A549 (cell line): ENCODE measurements at regions not wholly inside any gene's neighbourhood (a gene's known extent, or its start where the extent isn't known, plus 50 kb on each side); places are given as distances from the start of the nearest gene placed in this dataset.

Experiments used
- ATAC-seq, 2 experiments: fragments of 200-7000 bp in 1 of 2; fragments of >200 bp in 1 of 2; cut with Nextera tagmentation in 1 of 2; cut with Tn5 transposase in 1 of 2; 3 replicates each; pipeline versions ENCODE4 v1.8.0 to v1.9.1; 2018 to 2020; ENCODE audit warnings: mild to moderate bottlenecking in 1 of 2, moderate library complexity in 1 of 2
- CTCF ChIA-PET: fragments of 300-600 bp; sonication (Branson Sonifier 250); formaldehyde crosslinking; extraction: SDS; loops from one replicate; lab custom pipeline; 2021; ENCODE audit warnings: antibody characterized with exemption, inconsistent platforms; lab: Yijun Ruan, JAX
- POLR2A ChIA-PET: fragments of 350-600 bp; formaldehyde crosslinking; extraction: SDS; loops from one replicate; lab custom pipeline; 2021; ENCODE audit warnings: antibody characterized with exemption, inconsistent platforms; lab: Yijun Ruan, JAX
- DNase-seq, 2 experiments: peaks; one replicate each; pipeline versions ENCODE4 v3.0.0 to v3.0.0-alpha.2; 2011 to 2016; ENCODE audit warnings: low read depth in 1 of 2, low spot score in 1 of 2
- FAIRE-seq: peaks from 2 replicates; lab custom pipeline; 2011; peaks lifted over from hg19 to GRCh38; lab: Jason Lieb, UNC
- H3K27ac ChIP-seq, 2 experiments: fragments of >200 bp; sonication (Bioruptor Twin); formaldehyde crosslinking; 3 replicates each; pipeline ENCODE4 v1.5.1; 2016 to 2017
- H3K4me1 ChIP-seq: fragments of >200 bp; sonication (Bioruptor Twin); formaldehyde crosslinking; 3 replicates; pipeline ENCODE4 v1.6.1; 2016
- H3K4me2 ChIP-seq: fragments of >200 bp; sonication (Bioruptor Twin); formaldehyde crosslinking; 3 replicates; pipeline ENCODE4 v1.6.1; 2016
- H3K4me3 ChIP-seq: fragments of >200 bp; sonication (Bioruptor Twin); formaldehyde crosslinking; 3 replicates; pipeline ENCODE4 v1.5.1; 2016
- H3K9me3 ChIP-seq: fragments of >200 bp; sonication (Bioruptor Twin); formaldehyde crosslinking; 3 replicates; pipeline ENCODE4 v1.6.1; 2016
- BCL3 ChIP-seq: fragments of >200 bp; sonication (Bioruptor Twin); formaldehyde crosslinking; IDR thresholded peaks from 3 replicates; pipeline ENCODE4 v1.6.1; 2016
- CEBPB ChIP-seq, 2 experiments: fragments of >200 bp in 1 of 2; sonication (Bioruptor Twin) in 1 of 2; formaldehyde crosslinking in 1 of 2; IDR thresholded peaks; 2 replicates each; pipeline ENCODE4 v1.6.1; 2012 to 2016
- E2F6 ChIP-seq: IDR thresholded peaks from 2 replicates; pipeline ENCODE4 v1.6.1; 2012; ENCODE audit warnings: low read depth, borderline replicate concordance
- EHF ChIP-seq: fragments of 250-450 bp; sonication (Bioruptor Pico); IDR thresholded peaks from 2 replicates; pipeline ENCODE4 v1.5.0; 2020; ENCODE audit warnings: mild to moderate bottlenecking
- ESRRA ChIP-seq: fragments of 150-350 bp; IDR thresholded peaks from 2 replicates; pipeline ENCODE4 v1.6.1; 2014; ENCODE audit warnings: mild to moderate bottlenecking, low read length, borderline replicate concordance
- HES2 ChIP-seq: fragments of >200 bp; sonication (Bioruptor Twin); formaldehyde crosslinking; IDR thresholded peaks from 2 replicates; pipeline ENCODE4 v1.6.1; 2016
- HOXB13 ChIP-seq: fragments of 250-450 bp; sonication (Bioruptor Pico); IDR thresholded peaks from 2 replicates; pipeline ENCODE4 v1.5.0; 2020; ENCODE audit warnings: low read depth, mild to moderate bottlenecking, moderate library complexity
- KDM1A ChIP-seq: fragments of 200-600 bp; sonication (generic); IDR thresholded peaks from 2 replicates; pipeline ENCODE4 v1.6.1; 2016; ENCODE audit warnings: low read depth, mild to moderate bottlenecking
- NFE2L2 ChIP-seq: fragments of 150-350 bp; conservative IDR thresholded peaks from 2 replicates; pipeline ENCODE4 v1.6.1; 2014; ENCODE audit warnings: low read length
- NPAS2 ChIP-seq: fragments of 250-450 bp; sonication (Bioruptor Pico); IDR thresholded peaks from 2 replicates; pipeline ENCODE4 v1.8.0; 2022; ENCODE audit warnings: mild to moderate bottlenecking, moderate library complexity, borderline replicate concordance
- PBX3 ChIP-seq: IDR thresholded peaks from 2 replicates; pipeline ENCODE4 v1.6.1; 2012
- POLR2A ChIP-seq: IDR thresholded peaks from 2 replicates; pipeline ENCODE4 v1.6.1; 2012; ENCODE audit warnings: mild to moderate bottlenecking, low read length
- REST ChIP-seq: fragments of 200-600 bp; sonication (generic); IDR thresholded peaks from 2 replicates; pipeline ENCODE4 v1.6.1; 2016; ENCODE audit warnings: antibody characterized with exemption, mild to moderate bottlenecking, moderate library complexity
- SMC3 ChIP-seq: fragments of >200 bp; sonication (Bioruptor Twin); formaldehyde crosslinking; IDR thresholded peaks from 3 replicates; pipeline ENCODE4 v1.6.1; 2018; ENCODE audit warnings: inconsistent platforms
- ZC3H11A ChIP-seq: fragments of 450-650 bp; IDR thresholded peaks from 2 replicates; pipeline ENCODE4 v1.6.1; 2014; ENCODE audit warnings: antibody characterized with exemption, mild to moderate bottlenecking
- ZFP36 ChIP-seq: fragments of 450-650 bp; IDR thresholded peaks from 2 replicates; pipeline ENCODE4 v1.6.1; 2014; ENCODE audit warnings: borderline replicate concordance; ENCODE audit not compliant: partially characterized antibody
- WGBS: methylation state at CpG from one replicate; pipeline ENCODE4 v1.1.6; 2017; ENCODE audit errors: missing lambda C conversion rate; 5-methylcytosine and 5-hydroxymethylcytosine counted together
- small RNA-seq, 6 experiments: library from RNA; depleted of rRNA; stranded (forward); fragments of <200 nt; gene quantifications; one replicate each; pipeline ENCODE3, GENCODE V24; 2012

GRCh38 chr15:62992302-62992701, 50.2 kb upstream of the TPM1 start:
- Histone ChIP-seq H3K4me1 (peaks cover 22% of the 10 kb centered on the region), H3K9me3 (no peaks in the 10 kb centered on the region), H3K27ac (peak overlapping the region in 1 of 2 experiments; percentile 6; a peak in 1 of 6 replicates), H3K4me3 (no peak overlapping the region)
- FAIRE-seq: peak; percentile 13
- no peak for ATAC-seq
- no peak for DNase-seq
- 81% methylated on average over 3 of the region's 3 CpGs for WGBS
- POLR2A ChIA-PET: no interaction called here
- TF ChIP-seq SMC3 (no peak), NPAS2 (CRISPR knock-in tag) (no peak), POLR2A (no peak), BCL3 (no peak), REST (no peak), E2F6 (no peak), PBX3 (no peak), HOXB13 (CRISPR knock-in tag) (no peak), ZFP36 (no peak), CEBPB (IDR thresholded peaks at IDR 0.05) (no peak), ZC3H11A (no peak), HES2 (no peak), ESRRA (no peak), KDM1A (no peak), NFE2L2 (no peak), EHF (no peak)
- TF ChIP-seq, all 56 proteins: peak for 0
- H3K4me2 ChIP-seq: no peak overlapping the region
- CTCF ChIA-PET: interaction anchor here (2.5 kb wide), 1 partner anchor 15 kb away, joined by 7 read pairs; no protein-coding TSS in a partner anchor

Small RNA genes in the stretch of these regions (small RNA-seq; reads per million reads assigned to genes)
- gene MIR190A (2.7 to 2,397 (median 322) reads per million in 6 experiments), gene MIR6085 (0 reads per million in 6 experiments), gene MIR8067 (0 reads per million in 6 experiments), gene RF00017 (0 reads per million in 6 experiments)
